ENCODE measurements at regions not wholly inside any gene's neighbourhood (a gene's known extent, or its start where the extent isn't known, plus 50 kb on each side); places are given as distances from the start of the nearest gene placed in this dataset.

- no peak for DNase-seq (ENCODE audit: low spot score)
Measured at GRCh38 chr10:131674130-131674529, 226.7 kb upstream of the PPP2R2D start.

GRCh38 chr10:131675104-131675503 is 225.7 kb upstream of the PPP2R2D start:
- no peak for DNase-seq (ENCODE audit: low spot score)

- no peak for DNase-seq (ENCODE audit: low spot score)
Measured at GRCh38 chr10:131676046-131676799, 224.6 kb upstream of the PPP2R2D start.

GRCh38 chr10:131676800-131677421 is 223.9 kb upstream of the PPP2R2D start:
- DNase-seq (ENCODE audit: low spot score): no peak

- no peak for DNase-seq (ENCODE audit: low spot score)
Measured at GRCh38 chr10:131677671-131678070, 223.1 kb upstream of the PPP2R2D start.

- DNase-seq (ENCODE audit: low spot score): no peak
Measured at GRCh38 chr10:131678171-131678570, 222.6 kb upstream of the PPP2R2D start.

GRCh38 chr10:131678613-131679012 is 222.2 kb upstream of the PPP2R2D start:
- DNase-seq (ENCODE audit: low spot score): no peak

GRCh38 chr10:131679926-131680325 is 220.9 kb upstream of the PPP2R2D start:
- DNase-seq (ENCODE audit: low spot score): no peak

- no peak for DNase-seq (ENCODE audit: low spot score)
Measured at GRCh38 chr10:131681122-131681521, 219.7 kb upstream of the PPP2R2D start.

- no peak for DNase-seq (ENCODE audit: low spot score)
Measured at GRCh38 chr10:131681656-131682055, 219.2 kb upstream of the PPP2R2D start.

- DNase-seq (ENCODE audit: low spot score): no peak
Measured at GRCh38 chr10:131682271-131682962, 218.4 kb upstream of the PPP2R2D start.

- no peak for DNase-seq (ENCODE audit: low spot score)
Measured at GRCh38 chr10:131683281-131683861, 217.4 kb upstream of the PPP2R2D start.

GRCh38 chr10:131683941-131684340 is 216.9 kb upstream of the PPP2R2D start:
- no peak for DNase-seq (ENCODE audit: low spot score)

- no peak for DNase-seq (ENCODE audit: low spot score)
Measured at GRCh38 chr10:131685007-131685406, 215.8 kb upstream of the PPP2R2D start.

GRCh38 chr10:131685576-131685975 is 215.2 kb upstream of the PPP2R2D start:
- no peak for DNase-seq (ENCODE audit: low spot score)

- no peak for DNase-seq (ENCODE audit: low spot score)
Measured at GRCh38 chr10:131686781-131687420, 213.9 kb upstream of the PPP2R2D start.

- no peak for DNase-seq (ENCODE audit: low spot score)
Measured at GRCh38 chr10:131688304-131688703, 212.5 kb upstream of the PPP2R2D start.

- no peak for DNase-seq (ENCODE audit: low spot score)
Measured at GRCh38 chr10:131689016-131689415, 211.8 kb upstream of the PPP2R2D start.

GRCh38 chr10:131689486-131689885 is 211.3 kb upstream of the PPP2R2D start:
- no peak for DNase-seq (ENCODE audit: low spot score)

- DNase-seq (ENCODE audit: low spot score): no peak
Measured at GRCh38 chr10:131689954-131690757, 210.7 kb upstream of the PPP2R2D start.

- no peak for DNase-seq (ENCODE audit: low spot score)
Measured at GRCh38 chr10:131690805-131691239, 210.0 kb upstream of the PPP2R2D start.
